GM19468 (cell line): ENCODE measurements at regions not wholly inside any gene's neighbourhood (a gene's known extent, or its start where the extent isn't known, plus 50 kb on each side); places are given as distances from the start of the nearest gene placed in this dataset.
"Not testable (repeated sequence)": the region's sequence is repeated elsewhere in the genome, so short reads cannot be mapped to it uniquely, and the experiment has no call there.

ENCODE experiments used
- ATAC-seq: cut with Tn5 transposase; IDR thresholded peaks from one replicate; pipeline ENCODE4 v1.9.1; 2021; ENCODE audit warnings: mild to moderate bottlenecking, moderate library complexity, moderate number of reproducible peaks; ENCODE audit not compliant: unreplicated experiment; ENCODE audit errors: extremely low read depth

- no peak for ATAC-seq
Observed at GRCh38 chr3:71956069-71956340, 171.1 kb upstream of the PROK2 start.

- ATAC-seq, result no peak
Observed at GRCh38 chr3:71955240-71956068, 170.5 kb upstream of the PROK2 start.

- ATAC-seq, result no peak
Observed at GRCh38 chr3:71951842-71952241, 166.9 kb upstream of the PROK2 start.

GRCh38 chr3:71951361-71951760 lies 166.4 kb upstream of the PROK2 start:
- ATAC-seq, result no peak

- ATAC-seq, result no peak
Observed at GRCh38 chr3:71949442-71949841, 164.5 kb upstream of the PROK2 start.

GRCh38 chr3:71944482-71945065 lies 159.6 kb upstream of the PROK2 start:
- no peak for ATAC-seq

GRCh38 chr3:71942432-71943187 lies 157.7 kb upstream of the PROK2 start:
- no peak for ATAC-seq

GRCh38 chr3:71940486-71940885 lies 155.5 kb upstream of the PROK2 start:
- no peak for ATAC-seq

- ATAC-seq, result not testable (repeated sequence)
Observed at GRCh38 chr3:71938081-71938480, 153.1 kb upstream of the PROK2 start.

- no peak for ATAC-seq
Observed at GRCh38 chr3:71936681-71937080, 151.7 kb upstream of the PROK2 start.

- no peak for ATAC-seq
Observed at GRCh38 chr3:71934520-71935270, 149.7 kb upstream of the PROK2 start.

GRCh38 chr3:71931922-71932321 lies 147.0 kb upstream of the PROK2 start:
- ATAC-seq, result no peak

GRCh38 chr3:71930056-71930991 lies 145.4 kb upstream of the PROK2 start:
- no peak for ATAC-seq

- ATAC-seq, result no peak
Observed at GRCh38 chr3:71928212-71928611, 143.3 kb upstream of the PROK2 start.

GRCh38 chr3:71927505-71928066 lies 142.6 kb upstream of the PROK2 start:
- ATAC-seq, result no peak

- ATAC-seq, result no peak
Observed at GRCh38 chr3:71926616-71927015, 141.7 kb upstream of the PROK2 start.

- no peak for ATAC-seq
Observed at GRCh38 chr3:71926262-71926600, 141.3 kb upstream of the PROK2 start.

GRCh38 chr3:71925511-71926261 lies 140.7 kb upstream of the PROK2 start:
- not testable (repeated sequence) for ATAC-seq

GRCh38 chr3:71924721-71925120 lies 139.8 kb upstream of the PROK2 start:
- no peak for ATAC-seq
